Astrocyte (in vitro differentiated cells and primary cell): ENCODE measurements at regions not wholly inside any gene's neighbourhood (a gene's known extent, or its start where the extent isn't known, plus 50 kb on each side); places are given as distances from the start of the nearest gene placed in this dataset.

ENCODE experiments used
- CTCF ChIP-seq: IDR thresholded peaks from 2 replicates; pipeline ENCODE4 v1.5.1; 2011; ENCODE audit warnings: low read depth, mild to moderate bottlenecking, inconsistent platforms, low read length, moderate library complexity; ENCODE audit not compliant: insufficient read depth
- EZH2 ChIP-seq: IDR thresholded peaks from 2 replicates; pipeline ENCODE4 v1.6.1; 2012; ENCODE audit warnings: mild to moderate bottlenecking, low read length, inconsistent platforms; ENCODE audit not compliant: insufficient read depth

DNA sequence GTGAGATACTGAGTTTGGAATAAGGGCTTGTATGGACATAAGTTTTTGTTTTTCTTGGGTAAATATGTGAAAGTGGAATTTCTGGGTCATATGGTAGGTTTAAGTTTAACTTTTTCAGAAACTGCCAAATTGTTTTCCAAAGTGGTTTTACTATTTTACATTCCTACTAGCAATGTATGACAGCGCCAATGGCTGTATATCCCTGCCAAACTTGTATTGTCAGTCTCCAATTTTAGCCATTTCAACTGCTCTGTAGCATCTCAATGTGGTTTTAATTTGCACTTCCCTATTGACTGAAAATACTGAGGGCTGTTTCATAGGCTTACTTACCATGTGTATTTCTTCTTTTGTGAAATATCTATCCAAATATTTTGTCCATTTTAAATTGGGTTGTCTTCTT lies 90.5 kb upstream of the ZNF32 start:
- TF ChIP-seq CTCF (no peak), EZH2 (no peak)
